Hematopoietic multipotent progenitor cell (in vitro differentiated cells): ENCODE measurements at regions not wholly inside any gene's neighbourhood (a gene's known extent, or its start where the extent isn't known, plus 50 kb on each side); places are given as distances from the start of the nearest gene placed in this dataset.

ENCODE experiments used
- DNase-seq, 3 donors: peaks; one replicate each; pipeline ENCODE4 v3.0.0-alpha.2; 2011 to 2015; ENCODE audit warnings: low read depth in 2 of 3, low spot score in 2 of 3

DNA sequence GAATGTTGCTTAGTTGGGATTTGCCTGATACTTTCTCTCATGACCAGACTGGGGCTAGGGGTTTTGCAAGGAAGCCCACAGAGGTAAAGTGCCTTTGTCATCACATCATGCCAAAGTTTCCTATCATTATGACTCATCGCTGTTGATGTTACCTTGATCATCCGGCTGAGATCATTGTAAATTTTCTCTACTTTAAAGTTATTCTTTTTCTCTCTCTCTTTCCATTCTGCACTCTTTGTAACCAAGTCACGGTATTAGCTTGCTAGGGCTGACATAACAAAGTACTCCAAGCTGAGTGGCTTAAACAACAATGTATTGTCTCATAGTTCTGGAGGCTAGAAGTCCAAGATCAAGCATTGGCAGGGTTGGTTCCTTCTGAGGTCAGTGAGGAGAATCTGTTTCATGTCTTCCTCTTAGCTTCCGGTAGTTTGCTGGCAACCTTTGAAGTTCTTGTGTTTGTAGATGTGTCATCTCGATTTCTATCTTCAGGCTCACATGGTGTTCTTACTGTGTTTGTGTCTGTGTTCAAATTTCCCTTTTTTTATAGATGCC lies 113.0 kb downstream of the DTHD1 start:
- DNase-seq, result peak in 1 of 3 donors; percentile 41

DNA sequence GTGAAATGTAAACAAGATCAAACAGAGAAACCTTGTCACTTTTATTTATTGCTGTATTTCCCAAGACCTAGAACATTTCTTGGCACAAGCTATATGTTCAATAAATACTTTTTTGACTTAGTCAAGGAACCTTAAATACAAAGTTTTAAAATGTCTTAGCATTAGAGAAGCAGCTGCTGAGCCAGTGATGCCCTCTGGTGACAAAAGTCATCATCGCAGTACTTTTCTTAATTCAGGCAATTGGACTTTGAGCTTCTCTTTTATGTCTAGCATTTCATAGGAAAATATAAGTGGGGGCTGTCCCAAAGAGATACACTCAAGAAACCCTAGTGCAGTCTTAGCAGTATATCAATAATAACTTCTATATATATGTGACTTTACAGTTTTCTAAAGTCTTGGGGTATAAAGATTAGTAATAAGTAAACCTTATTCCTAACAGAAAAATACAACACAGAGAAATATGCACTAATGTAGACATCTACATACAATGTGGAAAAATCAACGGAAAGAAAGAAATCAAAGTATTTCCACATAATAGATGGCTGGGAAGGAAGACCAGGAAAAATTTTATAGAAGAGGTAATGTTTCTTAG lies 118.4 kb downstream of the DTHD1 start:
- peak; percentile 25 to 63 (median 39) for DNase-seq

DNA sequence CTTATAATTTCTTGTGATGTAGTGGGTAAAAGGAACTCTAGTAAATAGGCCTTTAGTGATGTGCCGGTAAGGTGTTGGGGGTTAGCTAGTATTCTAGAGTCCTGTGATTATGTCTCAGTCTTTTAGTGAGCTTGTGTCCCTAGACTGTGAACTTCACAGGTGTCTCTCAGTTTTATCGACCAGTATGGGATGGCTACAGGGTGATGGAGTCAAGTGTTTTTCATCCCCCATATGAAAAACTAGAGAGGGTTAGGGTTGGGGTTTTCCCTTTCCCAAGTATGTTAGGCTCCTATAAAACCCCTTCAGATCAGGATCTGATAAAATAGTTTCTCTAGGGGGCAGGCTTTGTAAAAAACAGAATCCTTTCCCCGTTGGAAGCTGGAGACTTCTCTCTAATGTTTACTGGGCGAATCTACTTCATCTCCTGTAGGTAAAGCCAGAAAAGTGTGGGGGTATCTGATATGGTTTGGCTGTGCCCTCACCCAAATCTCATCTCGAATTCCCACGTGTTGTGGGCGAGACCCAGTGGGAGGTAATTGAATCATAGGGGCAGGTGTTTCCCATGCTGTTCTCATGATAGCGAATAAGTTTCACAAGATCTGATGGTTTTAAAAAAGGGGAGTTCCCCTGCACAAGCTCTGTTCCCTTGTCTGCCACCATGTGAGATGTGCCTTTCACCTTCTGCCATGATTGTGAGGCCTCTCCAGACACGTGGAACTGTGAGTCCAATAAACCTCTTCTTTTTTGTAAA lies 120.8 kb downstream of the DTHD1 start:
- DNase-seq, result no peak

DNA sequence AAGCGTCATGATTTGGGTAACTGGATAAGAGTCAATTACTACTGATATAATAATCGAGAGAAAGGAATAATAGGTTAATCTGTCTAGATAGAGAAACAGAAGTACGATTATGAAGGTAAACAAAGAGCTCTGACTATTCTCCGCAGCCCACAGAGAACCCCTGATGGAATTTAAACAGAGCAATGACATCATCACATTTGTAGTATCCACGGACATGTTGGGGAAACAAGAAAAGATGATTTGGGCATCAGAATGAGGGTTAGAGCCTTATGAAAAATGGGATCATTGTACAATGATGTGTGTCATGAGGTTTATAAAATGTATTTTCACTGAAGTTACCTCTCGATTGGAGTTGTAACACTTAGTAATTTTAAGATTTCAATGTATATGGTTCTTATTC lies 129.9 kb downstream of the DTHD1 start:
- DNase-seq, result no peak

DNA sequence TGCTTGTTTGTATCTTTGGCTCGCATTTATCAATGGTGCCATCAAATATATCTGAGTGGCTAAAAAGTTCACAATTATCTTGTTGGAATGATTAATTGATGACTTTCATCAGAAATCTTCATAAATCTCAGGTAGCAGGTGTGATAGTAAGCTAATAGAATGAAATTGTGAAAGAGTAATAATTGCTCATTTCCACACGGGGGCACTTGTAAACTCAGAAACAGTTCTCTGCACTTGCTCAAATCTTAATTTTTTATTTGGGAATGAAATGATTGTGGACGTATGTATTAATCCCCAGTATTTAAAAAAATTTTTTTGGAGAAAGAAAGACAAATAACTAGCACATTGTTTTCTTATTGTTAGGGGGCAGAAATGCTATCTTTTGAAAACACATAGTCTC lies 132.8 kb downstream of the DTHD1 start:
- peak in 1 of 3 donors; percentile 8 for DNase-seq

DNA sequence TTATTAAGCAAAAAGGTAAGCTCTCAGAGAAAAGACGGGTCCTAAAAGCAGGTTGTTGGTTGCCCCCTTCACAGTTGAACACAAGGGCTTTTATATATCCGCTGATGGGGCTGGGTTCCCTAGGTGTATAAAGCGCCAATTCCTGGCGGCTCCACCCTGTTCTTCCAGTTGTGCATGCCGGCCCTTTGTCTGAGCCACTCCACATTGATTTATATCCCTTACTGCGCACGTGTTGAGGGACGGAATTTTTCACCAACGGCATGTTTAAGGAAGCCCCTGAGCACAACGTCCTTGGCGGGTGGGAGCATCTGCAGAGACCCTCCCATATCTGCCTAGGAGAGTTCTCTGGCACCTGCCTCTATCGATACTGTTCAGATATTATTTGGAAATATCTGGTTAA lies 135.7 kb downstream of the DTHD1 start:
- no peak for DNase-seq

DNA sequence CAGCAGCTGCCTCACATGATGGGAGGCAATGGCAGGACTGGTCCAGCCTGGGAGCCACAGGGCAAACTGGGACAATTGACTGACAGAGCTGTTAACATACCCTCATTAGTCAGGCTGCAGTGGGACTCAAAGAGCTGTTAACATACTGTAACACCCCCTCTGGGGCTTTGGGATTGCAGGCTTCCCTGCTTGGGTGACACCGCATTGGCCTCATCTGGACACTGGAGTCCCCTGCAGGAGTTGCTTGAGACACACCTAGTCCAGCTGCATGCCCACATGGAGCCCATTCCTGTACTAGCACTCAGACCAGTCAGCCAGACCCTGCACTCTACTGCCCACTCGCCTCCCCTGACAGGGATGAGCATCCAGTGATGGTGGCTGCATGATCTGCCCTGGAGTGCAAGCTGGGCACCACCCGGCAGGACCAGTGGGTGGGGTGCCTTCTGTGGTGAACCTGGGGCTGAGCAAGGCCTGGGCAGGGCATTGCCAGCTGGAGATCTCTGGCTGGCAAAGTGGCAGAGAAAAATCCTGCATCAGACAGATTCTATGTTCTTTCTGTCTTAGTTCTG lies 138.8 kb downstream of the DTHD1 start:
- DNase-seq, result no peak

DNA sequence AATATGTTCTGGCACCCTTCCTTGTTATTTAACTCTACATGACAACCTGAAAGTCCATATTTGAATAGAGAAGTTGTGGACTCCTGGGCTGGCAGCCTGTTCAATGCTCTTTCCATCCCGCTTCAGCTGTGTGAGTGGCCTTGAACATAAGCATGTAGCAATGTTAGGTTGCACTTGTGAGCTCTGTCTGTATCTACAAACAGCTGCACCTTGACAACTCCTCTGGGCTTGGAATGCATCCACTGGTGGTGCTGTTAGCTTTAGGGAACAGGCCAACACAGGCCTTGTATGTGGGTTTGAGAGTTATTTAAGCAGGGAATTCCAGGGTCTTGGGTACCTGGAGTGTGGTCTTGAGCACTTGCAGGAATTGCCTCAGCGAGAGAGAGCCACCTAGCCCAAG lies 141.2 kb downstream of the DTHD1 start:
- no peak for DNase-seq

DNA sequence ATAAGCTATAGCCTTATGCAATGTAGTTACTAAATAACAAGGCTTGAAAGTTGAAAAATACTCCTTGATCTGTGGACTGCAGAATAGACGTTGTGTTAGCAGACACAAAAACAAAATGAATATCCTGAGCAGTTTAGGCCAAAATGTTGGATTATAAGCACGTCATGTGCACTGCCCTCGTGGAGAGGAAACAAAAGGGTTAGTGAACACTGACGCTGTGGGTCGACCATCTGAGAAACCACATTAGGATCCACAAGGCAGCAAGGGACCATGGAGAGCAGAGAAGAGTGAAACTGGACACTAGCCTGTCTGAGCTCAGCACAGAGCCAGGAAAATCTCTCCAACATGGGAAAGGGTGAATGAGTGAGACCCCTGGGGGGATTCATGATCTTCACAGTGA lies 145.3 kb downstream of the DTHD1 start:
- DNase-seq, result no peak

DNA sequence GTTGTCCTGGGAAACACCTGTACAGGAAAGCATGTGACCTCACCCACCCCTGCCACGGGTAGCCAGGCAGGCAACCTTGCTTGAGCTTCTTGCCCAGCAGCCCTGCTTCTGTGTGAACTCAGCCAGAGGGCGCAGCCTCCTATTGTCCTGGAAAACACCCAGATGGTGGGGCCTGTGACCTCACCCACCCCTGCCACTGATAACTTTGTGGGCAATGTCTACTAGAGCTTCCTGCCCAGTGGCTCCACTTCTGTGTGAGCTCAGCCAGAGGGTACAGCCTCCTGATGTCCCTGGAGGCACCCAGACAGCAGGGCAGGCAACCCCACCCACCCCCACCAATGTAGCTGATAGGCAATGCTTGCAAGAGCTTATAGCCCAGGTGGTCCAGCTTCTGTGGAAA lies 146.3 kb downstream of the DTHD1 start:
- DNase-seq, result peak in 1 of 3 donors; percentile 1

DNA sequence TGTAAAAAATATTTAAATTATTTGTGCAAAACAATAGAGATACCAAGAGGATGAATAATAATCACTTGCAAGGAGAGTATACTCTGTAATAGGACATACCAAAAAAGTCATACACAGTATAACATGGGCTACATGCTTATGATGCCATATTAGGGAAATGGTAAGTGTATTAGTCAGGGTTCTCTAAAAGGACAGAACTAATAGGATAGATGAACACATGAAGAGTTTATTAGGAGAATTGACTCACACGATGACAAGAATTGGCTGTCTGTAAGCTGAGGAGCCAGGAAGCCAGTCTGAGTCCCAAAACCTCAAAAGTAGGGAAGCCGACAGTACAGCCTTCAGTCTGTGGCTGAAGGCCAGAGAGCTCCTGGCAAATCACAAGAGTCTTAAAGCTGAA lies 151.2 kb downstream of the DTHD1 start:
- DNase-seq, result no peak

DNA sequence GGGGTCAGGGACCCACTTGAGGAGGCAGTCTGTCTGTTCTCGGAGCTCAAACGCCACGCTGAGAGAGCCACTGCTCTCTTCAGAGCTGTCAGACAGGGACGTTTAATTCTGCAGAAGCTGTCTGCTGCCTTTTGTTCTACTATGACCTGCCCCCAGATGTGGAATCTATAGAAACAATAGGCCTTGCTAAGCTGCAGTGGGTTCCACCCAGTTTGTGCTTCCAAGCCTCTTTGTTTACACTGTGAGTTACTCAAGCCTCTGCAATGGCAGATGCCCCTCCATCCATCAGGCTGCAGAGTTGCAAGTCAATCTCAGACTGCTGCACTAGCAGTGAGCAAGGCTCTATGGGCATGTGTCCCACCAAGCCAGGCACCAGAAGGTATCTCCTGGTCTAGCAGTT lies 158.1 kb downstream of the DTHD1 start:
- DNase-seq, result no peak

DNA sequence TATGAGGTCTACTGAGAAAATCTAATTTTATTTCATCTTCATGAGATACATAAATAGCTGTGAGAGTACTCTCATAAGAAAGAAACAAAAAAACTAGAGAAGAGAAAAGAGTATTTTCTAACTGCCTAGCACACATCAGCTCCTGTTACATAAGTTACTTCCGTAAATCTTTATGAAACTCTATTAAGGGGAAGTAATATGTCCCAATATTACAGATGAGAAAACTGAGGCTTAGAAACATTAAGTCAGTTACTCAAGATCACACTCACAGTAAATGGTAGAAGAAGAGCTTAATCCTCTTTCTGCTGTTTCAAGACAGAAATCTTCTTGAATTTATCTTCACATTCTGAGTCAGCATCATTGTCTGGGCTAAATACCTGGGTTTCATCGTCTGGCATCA lies 164.1 kb downstream of the DTHD1 start:
- DNase-seq, result no peak

DNA sequence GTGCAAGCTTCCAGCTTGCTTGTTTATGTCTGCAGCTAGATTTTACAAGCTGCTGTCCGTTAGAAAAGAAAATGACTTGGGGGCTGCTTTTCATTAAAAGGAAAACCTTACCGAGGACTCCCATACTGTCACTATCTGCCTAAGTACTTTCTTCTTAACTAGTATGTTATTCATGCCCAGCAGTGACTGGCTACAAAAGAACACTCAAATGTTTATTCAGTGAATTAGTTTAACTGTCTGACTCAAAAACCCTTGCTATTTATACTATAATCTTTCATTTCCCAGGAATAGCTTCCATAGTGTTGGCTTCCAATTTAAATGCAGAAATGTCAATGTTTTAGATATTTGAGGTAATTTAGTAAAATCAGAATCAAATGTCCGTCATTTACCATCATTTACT lies 164.9 kb downstream of the DTHD1 start:
- DNase-seq, result no peak

DNA sequence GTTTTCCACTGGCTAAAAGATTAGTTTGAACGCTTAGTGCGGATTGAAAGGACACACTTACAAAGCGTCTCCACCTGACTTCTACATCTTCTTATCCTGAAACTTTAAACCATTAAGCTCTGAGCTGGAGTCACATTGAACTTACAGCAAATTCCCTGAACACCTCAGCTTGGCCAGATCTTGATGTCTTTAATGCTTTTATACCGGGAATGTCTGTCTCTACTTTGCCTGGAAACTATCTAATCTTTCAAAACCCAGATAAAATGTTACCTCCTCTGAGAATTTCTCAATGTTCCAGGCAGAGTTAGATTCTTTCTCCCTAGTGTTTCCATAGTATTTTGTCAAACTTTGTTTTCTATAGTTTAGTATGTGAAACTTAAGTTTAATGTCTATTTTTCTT lies 179.9 kb downstream of the DTHD1 start:
- no peak for DNase-seq

DNA sequence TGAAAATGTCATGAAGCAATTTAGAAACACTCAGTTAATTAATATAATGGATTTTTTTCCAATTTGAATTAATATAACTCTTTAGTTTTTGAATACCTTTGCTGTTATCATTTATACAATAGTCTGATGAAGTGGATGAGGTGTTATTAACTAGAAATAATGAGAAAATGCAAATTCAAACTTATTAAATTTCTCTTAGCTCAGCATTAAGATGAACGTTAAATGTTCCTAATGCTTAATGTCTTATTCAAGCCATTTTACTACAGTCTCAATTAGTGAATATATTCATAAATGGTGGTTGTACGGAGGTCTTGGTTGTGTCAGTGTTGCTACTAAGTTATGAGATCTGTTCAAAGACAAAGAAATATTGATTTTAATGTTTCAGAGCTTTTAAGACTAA lies 186.3 kb downstream of the DTHD1 start:
- DNase-seq, result no peak

DNA sequence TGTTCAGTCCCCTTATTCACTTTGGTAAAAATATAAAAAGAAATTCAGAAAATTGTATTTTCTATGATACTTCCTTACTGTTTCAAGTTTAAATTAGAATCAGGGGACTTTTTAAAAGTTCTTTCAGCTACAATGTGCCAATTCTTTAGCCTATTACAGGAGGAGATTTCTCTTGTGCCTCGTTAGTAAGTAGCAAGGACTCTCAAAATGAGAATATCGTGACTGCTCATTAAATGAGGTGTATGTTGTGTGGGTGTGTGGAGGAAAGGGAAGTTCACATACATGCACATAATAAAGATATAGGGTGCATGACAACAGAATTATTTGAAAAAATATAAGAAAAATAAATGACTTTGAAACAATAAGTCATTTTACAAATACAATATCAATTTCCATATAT lies 190.5 kb downstream of the DTHD1 start:
- DNase-seq, result no peak

DNA sequence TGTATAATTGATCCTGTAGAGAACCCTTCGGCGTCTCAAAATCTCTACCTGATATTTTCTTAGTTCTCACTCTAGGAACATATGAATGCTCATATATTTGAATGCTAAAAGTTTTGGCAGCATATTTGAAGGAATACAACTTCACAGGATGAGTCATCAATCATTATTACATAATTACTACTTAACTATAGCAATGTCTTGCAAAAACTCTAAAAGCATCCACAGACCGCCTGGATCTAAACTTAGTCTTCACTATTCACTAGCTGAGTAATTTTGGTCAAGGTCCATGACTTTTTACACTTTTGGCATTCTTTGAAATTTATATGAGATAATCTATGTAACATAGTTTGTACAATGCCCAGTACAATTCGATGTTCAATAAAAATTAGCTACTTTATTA lies 194.7 kb downstream of the DTHD1 start:
- no peak for DNase-seq

DNA sequence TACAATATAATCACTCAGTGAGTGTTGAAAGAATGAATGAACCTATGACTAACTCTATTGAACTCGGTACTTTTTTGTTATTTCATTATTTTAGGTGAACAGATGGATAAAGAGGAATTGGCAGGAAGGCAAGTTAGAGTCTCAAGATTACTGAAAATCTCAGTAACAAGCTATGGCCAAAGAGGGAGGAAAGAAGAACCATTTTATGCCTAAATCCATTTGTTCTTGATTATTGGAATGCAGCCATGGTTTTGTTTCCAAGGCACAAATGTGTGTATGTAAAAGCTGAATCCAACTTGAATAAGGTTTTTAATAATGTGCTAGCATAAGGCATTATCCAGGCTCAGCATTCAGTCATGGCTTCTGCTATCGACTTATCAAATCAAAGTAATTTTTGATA lies 196.4 kb downstream of the DTHD1 start:
- DNase-seq, result no peak

DNA sequence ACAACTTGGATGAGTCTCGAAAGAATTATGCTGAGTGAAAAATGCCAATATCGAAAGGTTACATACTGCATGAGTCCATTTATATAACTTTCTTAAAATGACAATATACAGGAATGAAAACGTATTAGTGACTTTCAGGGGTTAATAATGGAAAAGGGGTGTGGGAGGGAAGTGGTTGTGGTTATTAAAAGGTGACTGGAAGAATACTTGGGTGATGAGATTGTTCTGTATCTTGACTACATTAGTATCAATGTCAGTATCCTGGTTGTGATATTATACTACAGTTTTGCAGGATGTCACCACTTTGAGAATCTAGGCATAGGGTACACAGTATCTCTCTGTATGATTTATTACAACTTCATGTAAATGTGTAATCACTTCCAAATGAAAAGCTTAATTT lies 204.5 kb downstream of the DTHD1 start:
- no peak for DNase-seq

DNA sequence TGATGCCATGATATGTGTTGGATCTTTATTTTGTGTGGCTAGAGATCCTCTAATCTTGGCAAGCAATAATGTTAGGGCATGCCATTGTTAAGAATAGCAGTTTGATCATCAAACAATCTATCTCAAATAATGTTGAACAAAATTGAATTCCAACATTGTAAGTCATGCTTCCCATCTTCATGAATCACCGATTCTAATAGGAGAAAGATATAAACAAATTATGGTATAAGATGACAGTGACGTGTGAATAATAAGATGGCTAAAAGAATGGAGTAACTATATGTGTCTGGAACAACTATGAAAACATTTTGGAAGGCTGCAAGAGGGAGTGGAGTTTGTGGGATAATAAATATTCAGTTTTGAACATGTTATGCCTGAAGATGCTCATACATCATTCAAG lies 208.4 kb downstream of the DTHD1 start:
- no peak for DNase-seq

DNA sequence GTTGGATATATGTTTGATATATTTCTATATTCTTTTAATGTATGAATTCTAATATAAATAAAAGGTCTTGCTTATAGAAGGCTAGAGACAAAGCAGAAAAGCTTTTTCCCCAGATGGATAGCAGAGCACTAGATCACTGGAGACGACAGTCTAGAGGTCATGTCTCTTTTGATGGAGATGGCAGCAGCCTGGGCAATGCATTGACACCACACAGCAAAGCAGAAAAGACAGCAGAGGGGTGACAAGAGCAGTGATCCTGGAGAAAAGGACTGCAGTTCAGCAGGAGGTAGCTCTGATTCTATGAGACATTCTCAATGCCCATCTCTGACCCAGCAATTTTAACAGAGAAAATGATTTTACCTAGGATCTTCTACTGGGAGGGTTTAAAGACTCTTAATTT lies 210.6 kb downstream of the DTHD1 start:
- no peak for DNase-seq
